Vagina (tissue), 2 donors: ENCODE measurements at regions not wholly inside any gene's neighbourhood (a gene's known extent, or its start where the extent isn't known, plus 50 kb on each side); places are given as distances from the start of the nearest gene placed in this dataset.

ENCODE experiments used
- POLR2AphosphoS5 ChIP-seq, 2 donors: sonication (generic); formaldehyde crosslinking; IDR thresholded peaks; one replicate each; pipeline ENCODE4 v1.9.0; 2017; ENCODE audit warnings: antibody characterized with exemption in 2 of 2, mild to moderate bottlenecking in 2 of 2, low read depth in 1 of 2; ENCODE audit not compliant: insufficient read depth in 1 of 2
- TF ChIP-seq, protein P1 (sequence below), 3 experiments: fragments of 450-650 bp in 2 of 3; fragments of 200-600 bp in 1 of 3; sonication (generic) in 1 of 3; IDR thresholded peaks; one replicate each; pipeline ENCODE4 v1.5.1; 2017 to 2019; ENCODE audit warnings: antibody characterized with exemption in 3 of 3, mild to moderate bottlenecking in 2 of 3, moderate library complexity in 2 of 3

DNA sequence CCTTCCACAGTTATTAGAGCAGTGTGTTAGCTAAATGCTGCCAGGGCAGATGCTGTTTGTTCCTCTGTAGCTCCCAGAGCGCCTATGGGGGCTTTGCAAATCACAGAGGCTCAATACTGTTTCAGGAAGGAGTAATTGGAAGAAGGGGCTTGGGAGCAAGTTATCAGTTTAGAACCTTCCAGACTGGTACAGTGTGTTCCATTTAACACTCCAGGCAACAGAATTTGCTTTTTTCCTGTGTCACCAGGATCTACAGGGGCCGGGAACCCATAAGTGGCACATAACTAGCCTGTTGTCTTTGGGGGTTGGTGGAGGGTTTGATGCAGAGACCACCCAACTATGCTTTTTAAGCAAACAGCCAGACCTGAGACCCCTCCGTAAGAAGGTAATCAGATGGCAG is 307.3 kb upstream of the KCNN2 start:
- TF ChIP-seq, protein P1, sequence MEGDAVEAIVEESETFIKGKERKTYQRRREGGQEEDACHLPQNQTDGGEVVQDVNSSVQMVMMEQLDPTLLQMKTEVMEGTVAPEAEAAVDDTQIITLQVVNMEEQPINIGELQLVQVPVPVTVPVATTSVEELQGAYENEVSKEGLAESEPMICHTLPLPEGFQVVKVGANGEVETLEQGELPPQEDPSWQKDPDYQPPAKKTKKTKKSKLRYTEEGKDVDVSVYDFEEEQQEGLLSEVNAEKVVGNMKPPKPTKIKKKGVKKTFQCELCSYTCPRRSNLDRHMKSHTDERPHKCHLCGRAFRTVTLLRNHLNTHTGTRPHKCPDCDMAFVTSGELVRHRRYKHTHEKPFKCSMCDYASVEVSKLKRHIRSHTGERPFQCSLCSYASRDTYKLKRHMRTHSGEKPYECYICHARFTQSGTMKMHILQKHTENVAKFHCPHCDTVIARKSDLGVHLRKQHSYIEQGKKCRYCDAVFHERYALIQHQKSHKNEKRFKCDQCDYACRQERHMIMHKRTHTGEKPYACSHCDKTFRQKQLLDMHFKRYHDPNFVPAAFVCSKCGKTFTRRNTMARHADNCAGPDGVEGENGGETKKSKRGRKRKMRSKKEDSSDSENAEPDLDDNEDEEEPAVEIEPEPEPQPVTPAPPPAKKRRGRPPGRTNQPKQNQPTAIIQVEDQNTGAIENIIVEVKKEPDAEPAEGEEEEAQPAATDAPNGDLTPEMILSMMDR (IDR thresholded peaks at IDR 0.05), result no peak
- TF ChIP-seq POLR2AphosphoS5 (IDR thresholded peaks at IDR 0.05; ENCODE audit: insufficient read depth in 1 of 2, low read depth in 1 of 2), result no peak
